NCI-H526 (cell line): ENCODE measurements at regions not wholly inside any gene's neighbourhood (a gene's known extent, or its start where the extent isn't known, plus 50 kb on each side); places are given as distances from the start of the nearest gene placed in this dataset.
"Not testable (repeated sequence)": the region's sequence is repeated elsewhere in the genome, so short reads cannot be mapped to it uniquely, and the experiment has no call there.

ENCODE experiments used
- DNase-seq, 2 experiments: peaks; one replicate each; lab custom pipeline; 2025; lab: John Stamatoyannopoulos, UW

- DNase-seq = no peak
These were observed 166.4 kb upstream of the ATP6AP2 start for GRCh38 chrX:40414335-40414734.

DNA sequence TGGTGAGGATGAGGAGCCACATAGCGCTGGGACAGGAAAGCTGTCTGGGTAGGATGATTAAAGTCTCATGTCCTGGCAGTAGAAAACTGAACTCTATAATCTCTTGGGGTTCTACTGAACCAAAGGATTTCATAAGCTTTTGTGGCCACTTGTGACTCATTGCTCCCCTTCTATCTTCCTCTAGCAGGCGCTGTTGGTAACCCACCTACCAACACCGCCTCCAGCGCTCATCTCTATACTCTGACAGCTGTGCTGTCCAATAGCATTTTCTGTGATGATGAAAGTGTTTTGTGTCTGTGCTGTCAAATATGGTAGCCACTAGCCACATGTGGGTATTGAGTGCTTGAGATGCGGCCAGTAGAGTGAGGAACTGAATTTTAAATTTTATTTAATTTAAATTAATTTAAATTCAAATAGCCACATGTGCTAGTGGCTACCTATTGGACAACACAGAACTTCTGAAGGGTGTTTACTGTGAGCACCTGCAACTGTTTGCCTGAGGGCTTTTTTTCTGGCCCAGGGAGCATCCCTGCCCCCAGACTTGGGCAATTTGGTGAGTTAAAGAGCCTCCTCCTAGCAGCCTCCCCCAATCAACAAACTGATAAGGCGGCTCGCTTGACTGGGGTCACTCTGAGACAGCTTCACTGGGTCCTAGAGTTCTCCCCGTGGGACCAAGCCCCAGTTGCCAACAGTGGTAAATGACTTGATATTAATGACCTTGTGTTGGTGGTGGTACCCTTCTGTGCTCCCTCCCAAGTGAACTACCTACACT lies 169.2 kb upstream of the ATP6AP2 start:
- DNase-seq = no peak

- DNase-seq = no peak
These were observed 169.9 kb upstream of the ATP6AP2 start for GRCh38 chrX:40410859-40411258.

DNA sequence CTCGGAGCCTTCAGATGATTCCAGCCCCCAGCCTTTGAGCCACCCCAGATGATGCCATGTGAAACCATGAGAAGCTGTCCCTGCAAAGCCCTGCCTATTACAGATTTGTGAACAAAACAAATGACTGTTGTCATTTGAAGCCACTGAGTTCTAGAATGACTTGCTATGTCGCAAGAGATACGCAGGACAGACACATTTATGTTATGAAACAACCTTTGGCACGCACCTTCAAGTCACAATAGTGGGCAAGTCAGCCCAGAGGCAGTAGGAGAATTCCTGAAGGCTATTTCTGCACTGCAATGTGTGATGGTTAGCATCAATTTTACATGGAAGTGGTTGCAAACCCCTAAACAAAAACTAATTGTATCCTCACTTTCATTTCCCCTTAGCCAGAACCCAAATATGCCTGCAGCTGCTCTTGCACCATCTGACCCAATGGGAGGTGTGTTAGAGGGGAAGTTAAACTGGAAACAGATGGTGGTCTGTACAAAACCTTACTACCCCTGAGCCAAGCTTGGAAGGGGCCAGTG lies 174.4 kb upstream of the ATP6AP2 start:
- no peak for DNase-seq

DNA sequence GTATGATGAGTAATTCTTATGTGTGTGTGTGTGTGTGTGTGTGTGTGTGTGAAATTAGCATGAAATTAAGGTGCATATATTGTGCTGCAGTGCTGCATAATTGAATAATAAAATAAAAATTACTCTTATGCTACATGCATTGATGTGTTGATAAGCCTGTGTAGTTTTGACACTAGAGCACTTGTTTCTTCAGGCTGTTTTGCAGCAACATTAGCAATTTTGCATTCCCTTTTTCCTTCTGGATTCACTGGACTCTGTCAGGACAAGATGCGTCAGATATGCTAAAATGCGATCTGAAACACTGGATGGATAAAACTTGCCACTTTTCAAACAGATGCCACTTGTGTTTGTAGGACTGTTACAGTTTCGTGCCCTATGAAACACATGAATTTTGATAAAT lies 175.4 kb upstream of the ATP6AP2 start:
- no peak for DNase-seq

GRCh38 chrX:40403757-40404156 lies 177.0 kb upstream of the ATP6AP2 start:
- DNase-seq = no peak

- DNase-seq = no peak
These were observed 177.8 kb upstream of the ATP6AP2 start for GRCh38 chrX:40402831-40403533.

DNA sequence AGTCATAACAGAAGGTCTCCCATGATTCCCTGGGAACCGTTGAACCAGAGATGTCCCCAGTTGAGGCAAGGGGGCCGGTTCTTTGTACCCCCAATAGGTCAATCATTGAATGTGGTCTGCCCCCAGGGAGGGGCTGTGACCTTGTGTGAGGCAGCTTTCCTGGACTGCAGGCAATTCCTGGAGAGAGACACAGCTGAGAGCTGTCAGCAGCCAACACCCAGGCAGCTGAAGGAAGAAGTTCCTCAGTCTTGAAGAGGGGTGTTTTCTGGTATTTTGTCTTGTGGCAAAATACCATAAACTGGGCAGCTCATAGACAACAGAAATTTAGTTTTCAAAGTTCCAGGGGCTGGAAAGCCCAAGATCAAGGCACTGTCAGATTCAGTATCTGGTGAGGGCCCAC lies 185.7 kb upstream of the ATP6AP2 start:
- no peak for DNase-seq

GRCh38 chrX:40394302-40394701 lies 186.5 kb upstream of the ATP6AP2 start:
- no peak for DNase-seq

GRCh38 chrX:40392599-40392998 lies 188.2 kb upstream of the ATP6AP2 start:
- peak in 1 of 2 experiments; percentile 6 for DNase-seq

- no peak for DNase-seq
These were observed 189.1 kb upstream of the ATP6AP2 start for GRCh38 chrX:40391662-40392061.

DNA sequence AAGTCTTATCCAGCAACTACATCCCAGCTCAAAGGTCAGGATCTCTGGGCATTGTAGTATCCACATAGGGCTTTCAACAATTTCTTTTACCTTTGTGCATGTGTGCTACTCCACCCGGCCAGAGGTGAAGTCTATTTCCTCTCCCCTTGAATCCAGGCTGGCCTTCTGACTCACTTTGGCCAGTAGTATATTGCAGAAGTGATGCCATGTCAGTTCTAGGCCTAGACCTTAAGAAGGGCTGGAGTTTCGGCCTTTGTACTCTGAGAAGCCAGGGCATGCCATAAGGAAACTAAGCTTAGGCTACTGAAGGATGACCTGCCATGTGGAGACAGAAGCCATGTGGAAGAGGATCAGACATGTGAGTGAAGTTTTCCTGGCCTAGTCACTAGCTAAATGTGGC lies 191.2 kb upstream of the ATP6AP2 start:
- no peak for DNase-seq

DNA sequence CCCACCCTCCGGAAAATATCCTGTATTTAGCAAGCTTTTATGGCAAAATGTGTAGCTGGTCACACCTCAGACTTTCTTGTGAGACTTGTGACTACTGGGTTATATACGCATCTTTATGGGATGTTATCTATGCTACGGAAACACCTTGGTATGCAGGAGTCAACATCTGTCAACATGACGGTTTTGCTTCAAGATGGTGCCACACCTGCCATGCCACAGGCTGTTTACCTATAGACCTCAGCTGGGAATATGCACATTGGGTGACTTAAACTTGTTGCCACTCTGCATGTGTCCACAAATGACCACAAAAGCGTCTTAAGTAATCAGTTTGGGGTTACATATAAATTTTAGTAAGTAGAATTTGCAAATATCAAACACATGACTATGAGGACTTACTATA lies 192.3 kb upstream of the ATP6AP2 start:
- DNase-seq = no peak

DNA sequence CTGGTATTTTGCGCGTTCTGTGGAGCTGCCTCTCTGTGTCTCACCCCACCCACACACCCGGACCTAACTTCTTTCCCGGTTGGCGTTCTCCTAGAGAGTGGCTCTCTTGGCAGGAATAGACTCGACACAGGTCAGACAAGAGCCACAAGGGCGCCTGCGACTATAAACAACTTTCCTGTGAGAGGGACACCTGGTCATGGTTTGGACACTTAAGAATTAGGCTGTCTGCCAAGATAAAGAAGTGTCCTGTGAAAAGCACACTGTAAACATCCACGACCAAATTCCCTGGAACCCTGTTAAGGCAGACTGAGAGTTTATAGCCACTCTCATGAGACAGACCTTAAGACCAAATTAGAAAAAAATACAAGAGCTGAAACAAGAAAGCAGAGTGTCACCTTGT lies 192.9 kb upstream of the ATP6AP2 start:
- not testable (repeated sequence) for DNase-seq

- DNase-seq = not testable (repeated sequence)
These were observed 193.5 kb upstream of the ATP6AP2 start for GRCh38 chrX:40387311-40387710.

DNA sequence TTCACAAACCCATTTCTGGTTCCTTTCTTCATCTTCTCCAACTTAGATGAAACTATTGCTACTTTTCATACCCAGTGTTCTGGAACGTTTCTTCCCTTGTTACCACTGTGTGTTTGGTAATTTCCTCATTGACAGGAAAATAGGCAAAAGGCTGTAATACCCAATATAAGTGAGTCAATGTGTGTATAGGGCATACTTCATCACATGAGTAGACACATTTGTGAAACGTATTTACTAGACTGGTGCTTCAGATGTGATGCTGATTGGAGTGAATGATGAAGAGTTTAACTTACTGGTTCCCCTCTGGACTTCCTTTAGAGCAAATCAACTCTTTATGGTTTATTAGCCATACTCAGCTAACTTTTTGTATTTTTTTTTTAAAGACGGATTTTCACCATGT lies 195.1 kb upstream of the ATP6AP2 start:
- DNase-seq = no peak

GRCh38 chrX:40385256-40385655 lies 195.5 kb upstream of the ATP6AP2 start:
- DNase-seq = no peak

DNA sequence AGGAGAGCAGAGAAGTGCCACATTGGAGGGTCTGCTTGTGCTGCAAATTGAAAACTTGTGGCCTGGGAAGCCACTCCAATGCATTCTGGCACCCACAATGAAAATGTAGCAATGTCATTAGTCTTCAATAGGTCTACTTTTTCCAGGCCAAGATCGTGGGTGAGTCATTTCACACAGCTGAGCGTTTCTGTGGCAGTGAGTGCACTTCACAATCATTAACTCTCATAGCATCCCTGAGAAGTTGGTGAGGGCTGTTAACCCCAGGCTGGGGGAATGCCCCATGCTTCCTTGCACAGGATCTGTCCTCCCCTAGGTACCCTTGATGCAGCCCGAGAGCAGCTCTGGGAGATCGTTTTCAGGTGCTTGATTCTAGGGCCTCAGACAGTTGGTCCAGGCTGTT lies 196.8 kb upstream of the ATP6AP2 start:
- DNase-seq = no peak

DNA sequence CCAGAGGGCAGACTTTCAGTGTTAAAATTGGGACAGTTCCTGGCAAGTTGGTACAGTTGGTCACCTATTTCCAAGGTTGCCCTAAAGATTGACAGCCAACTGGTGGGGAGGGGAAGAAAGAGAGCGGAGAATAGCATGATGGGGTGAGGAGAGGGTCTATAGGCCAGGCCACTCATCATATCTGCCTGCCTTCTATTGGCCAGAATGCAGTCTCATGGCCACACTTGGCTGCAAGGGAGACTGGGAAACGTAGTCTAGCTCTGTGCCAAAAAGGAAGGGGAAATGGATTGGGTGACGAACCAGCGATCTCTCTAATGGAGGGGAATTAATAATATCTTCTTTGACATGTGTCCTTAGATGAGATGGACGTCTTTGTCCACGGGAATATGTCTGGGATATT lies 197.4 kb upstream of the ATP6AP2 start:
- no peak for DNase-seq

DNA sequence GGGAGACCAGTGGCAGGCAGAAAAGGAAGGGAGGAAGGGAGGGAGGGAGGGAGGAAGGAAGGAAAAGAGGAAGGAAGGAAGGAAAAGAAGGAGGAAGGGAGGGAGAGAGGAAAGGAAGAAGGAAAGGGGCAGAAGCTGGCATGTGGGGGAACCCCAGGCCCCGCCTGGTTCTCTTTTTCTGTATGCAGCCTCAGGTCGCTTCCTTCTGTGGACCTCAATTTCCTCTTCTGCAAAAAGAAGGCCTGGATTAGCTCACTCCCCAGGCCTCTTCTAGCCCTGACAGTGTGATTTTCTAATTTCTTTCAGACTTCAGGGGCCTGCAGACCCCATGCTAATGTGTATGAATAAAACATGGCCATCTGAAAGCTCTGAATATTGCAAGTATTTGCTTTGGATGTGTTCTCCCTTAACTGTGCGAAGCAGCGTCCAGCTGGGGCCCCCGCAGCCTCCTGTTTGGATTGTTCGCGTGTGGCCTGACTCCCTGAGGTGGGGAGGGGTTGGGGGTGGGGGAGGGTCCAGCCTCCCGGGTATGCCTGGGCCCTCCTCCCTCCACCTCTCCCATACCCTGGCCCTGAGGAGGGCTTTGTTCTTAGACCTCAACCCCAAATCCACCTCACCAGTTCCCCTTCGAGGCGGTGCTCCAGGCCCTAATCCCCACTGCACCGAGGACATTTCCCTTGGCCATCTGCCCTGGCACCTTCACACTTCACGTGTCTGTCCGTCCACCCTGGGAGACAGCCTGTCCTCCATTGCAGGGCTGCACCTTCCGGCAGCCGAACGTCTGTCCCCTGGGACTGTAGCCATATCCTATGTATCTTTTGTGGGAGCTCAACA lies 199.9 kb upstream of the ATP6AP2 start:
- no peak for DNase-seq

DNA sequence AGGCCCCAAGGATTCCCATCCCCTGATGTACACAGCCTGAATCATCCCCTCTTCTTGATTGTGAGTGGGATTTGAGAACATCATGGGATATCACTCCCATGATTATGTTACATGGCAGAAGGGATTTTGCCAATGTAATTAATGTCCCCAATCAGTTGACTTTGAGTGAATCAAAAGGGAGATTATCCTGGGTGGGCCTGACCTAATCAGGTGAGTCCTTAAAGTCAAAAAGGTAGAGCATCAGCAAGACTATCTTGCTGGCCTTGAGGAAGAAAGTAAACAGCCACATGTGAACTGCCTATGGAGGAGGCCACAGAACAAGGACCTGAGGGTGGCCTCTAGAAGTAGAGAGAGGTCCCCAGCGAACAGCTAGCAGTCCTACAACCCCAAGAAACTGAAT lies 203.1 kb upstream of the ATP6AP2 start:
- no peak for DNase-seq

- DNase-seq = no peak
These were observed 206.3 kb upstream of the ATP6AP2 start for GRCh38 chrX:40374486-40374885.

DNA sequence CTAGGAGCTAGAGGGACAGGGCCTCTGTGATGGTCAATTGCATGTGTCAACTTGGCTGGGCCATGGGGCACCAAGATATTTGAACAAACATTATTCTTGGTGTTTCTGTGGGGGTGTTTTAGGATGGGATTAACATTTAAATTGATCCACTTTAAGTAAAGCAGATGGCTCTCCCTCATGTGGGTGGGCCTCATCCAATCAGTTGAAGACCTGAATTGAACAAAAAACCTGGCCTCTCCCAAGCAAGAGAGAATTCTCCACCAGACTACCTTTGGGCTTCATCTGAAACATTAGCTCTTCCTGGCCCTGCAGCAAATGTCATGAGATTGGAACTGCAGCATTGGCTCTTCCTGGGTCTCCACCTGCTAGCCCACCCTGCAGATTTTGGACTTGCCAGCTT lies 207.1 kb upstream of the ATP6AP2 start:
- DNase-seq = no peak
